ENCODE measurements at regions not wholly inside any gene's neighbourhood (a gene's known extent, or its start where the extent isn't known, plus 50 kb on each side); places are given as distances from the start of the nearest gene placed in this dataset.
"Not testable (repeated sequence)": the region's sequence is repeated elsewhere in the genome, so short reads cannot be mapped to it uniquely, and the experiment has no call there.

GRCh38 chrX:144042271-144042670 lies 158.4 kb downstream of the UBE2NL start:
- Histone ChIP-seq H3K4me3 (no peak overlapping the region), H3K9me3 (no peaks in the 10 kb centered on the region), H3K4me1 (no peaks in the 10 kb centered on the region), H3K36me3 (no peaks in the 10 kb centered on the region), H3K27me3 (no peaks in the 10 kb centered on the region), H3K27ac (no peak overlapping the region)
- ATAC-seq (no peak), DNase-seq (no peak)
- WGBS (ENCODE audit: insufficient coverage, low coverage, low lambda C conversion rate, missing lambda C conversion rate), result 39% methylated on average over 5 of the region's 5 CpGs
- intact Hi-C loops (cut with DNase I), result no loop called here
- no peak for TF ChIP-seq CTCF (IDR thresholded peaks at IDR 0.05)
- TF ChIP-seq POLR2A (IDR thresholded peaks at IDR 0.05), result no peak

GRCh38 chrX:144075432-144075831 lies 191.6 kb downstream of the UBE2NL start:
- Histone ChIP-seq H3K36me3 (no peaks in the 10 kb centered on the region), H3K27me3 (no peaks in the 10 kb centered on the region), H3K4me3 (no peak overlapping the region), H3K4me1 (no peaks in the 10 kb centered on the region), H3K9me3 (no peaks in the 10 kb centered on the region), H3K27ac (no peak overlapping the region)
- DNase-seq (no peak), ATAC-seq (no peak)
- no peak for TF ChIP-seq POLR2A (IDR thresholded peaks at IDR 0.05)
- no peak for TF ChIP-seq CTCF (IDR thresholded peaks at IDR 0.05)
- WGBS (ENCODE audit: insufficient coverage, low coverage, low lambda C conversion rate, missing lambda C conversion rate), result 50% methylated on average over 1 of the region's 1 CpG
- intact Hi-C loops (cut with DNase I), result no loop called here

- H3K27ac ChIP-seq; intact Hi-C loops (cut with DNase I); DNase-seq; H3K4me3 ChIP-seq; H3K4me1 ChIP-seq; H3K9me3 ChIP-seq; ATAC-seq; H3K27me3 ChIP-seq; H3K36me3 ChIP-seq: not testable (repeated sequence)
- 52% methylated on average over 2 of the region's 5 CpGs for WGBS (ENCODE audit: insufficient coverage, low coverage, low lambda C conversion rate, missing lambda C conversion rate)
Observed at GRCh38 chrX:144082237-144082636, 198.4 kb downstream of the UBE2NL start.

- H3K36me3 ChIP-seq; DNase-seq; H3K27me3 ChIP-seq; intact Hi-C loops (cut with DNase I); H3K4me1 ChIP-seq; H3K4me3 ChIP-seq; H3K27ac ChIP-seq; ATAC-seq; H3K9me3 ChIP-seq: not testable (repeated sequence)
- no CpG with 5 or more reads among the region's 1 CpG for WGBS (ENCODE audit: insufficient coverage, low coverage, low lambda C conversion rate, missing lambda C conversion rate)
Observed at GRCh38 chrX:144089674-144090073, 205.8 kb downstream of the UBE2NL start.

GRCh38 chrX:144092116-144092515 lies 208.2 kb downstream of the UBE2NL start:
- ATAC-seq; H3K27ac ChIP-seq; intact Hi-C loops (cut with DNase I); H3K4me3 ChIP-seq; DNase-seq; H3K9me3 ChIP-seq; H3K36me3 ChIP-seq; H3K27me3 ChIP-seq; H3K4me1 ChIP-seq: not testable (repeated sequence)
- no CpG with 5 or more reads among the region's 3 CpGs for WGBS (ENCODE audit: insufficient coverage, low coverage, low lambda C conversion rate, missing lambda C conversion rate)

- H3K36me3 ChIP-seq; H3K27ac ChIP-seq; intact Hi-C loops (cut with DNase I); DNase-seq; H3K27me3 ChIP-seq; H3K4me1 ChIP-seq; H3K4me3 ChIP-seq; H3K9me3 ChIP-seq: not testable (repeated sequence)
- no CpG with 5 or more reads among the region's 1 CpG for WGBS (ENCODE audit: insufficient coverage, low coverage, low lambda C conversion rate, missing lambda C conversion rate)
- peak; percentile 69 to 83 (median 81) for ATAC-seq
Observed at GRCh38 chrX:144119490-144119889, 235.6 kb downstream of the UBE2NL start.

- H3K4me3 ChIP-seq; H3K9me3 ChIP-seq; H3K27me3 ChIP-seq; DNase-seq; H3K36me3 ChIP-seq; intact Hi-C loops (cut with DNase I); H3K4me1 ChIP-seq; H3K27ac ChIP-seq: not testable (repeated sequence)
- ATAC-seq, result peak in 2 of 4 donors; percentile 60 to 65
Observed at GRCh38 chrX:144121566-144121965, 237.7 kb downstream of the UBE2NL start.

- DNase-seq; H3K27ac ChIP-seq; H3K36me3 ChIP-seq; intact Hi-C loops (cut with DNase I); H3K27me3 ChIP-seq; H3K4me3 ChIP-seq; H3K4me1 ChIP-seq; H3K9me3 ChIP-seq: not testable (repeated sequence)
- peak; percentile 38 to 69 (median 61) for ATAC-seq
- WGBS (ENCODE audit: insufficient coverage, low coverage, low lambda C conversion rate, missing lambda C conversion rate), result 20% methylated on average over 6 of the region's 6 CpGs
Observed at GRCh38 chrX:144127570-144128169, 243.8 kb downstream of the UBE2NL start.

- H3K36me3 ChIP-seq; H3K4me3 ChIP-seq; intact Hi-C loops (cut with DNase I); H3K27me3 ChIP-seq; H3K9me3 ChIP-seq; H3K27ac ChIP-seq; H3K4me1 ChIP-seq; ATAC-seq; DNase-seq: not testable (repeated sequence)
- 40% methylated on average over 1 of the region's 2 CpGs for WGBS (ENCODE audit: insufficient coverage, low coverage, low lambda C conversion rate, missing lambda C conversion rate)
Observed at GRCh38 chrX:144129511-144129910, 245.6 kb downstream of the UBE2NL start.

- WGBS (ENCODE audit: insufficient coverage, low coverage, low lambda C conversion rate, missing lambda C conversion rate), result no CpG with 5 or more reads among the region's 3 CpGs
- ATAC-seq; H3K4me1 ChIP-seq; H3K4me3 ChIP-seq; H3K27ac ChIP-seq; DNase-seq; H3K9me3 ChIP-seq; intact Hi-C loops (cut with DNase I); H3K27me3 ChIP-seq; H3K36me3 ChIP-seq: not testable (repeated sequence)
Observed at GRCh38 chrX:144130507-144130906, 246.6 kb downstream of the UBE2NL start.

Data from right lobe of liver (tissue), 6 donors.